ENCODE measurements at regions not wholly inside any gene's neighbourhood (a gene's known extent, or its start where the extent isn't known, plus 50 kb on each side); places are given as distances from the start of the nearest gene placed in this dataset.

DNA sequence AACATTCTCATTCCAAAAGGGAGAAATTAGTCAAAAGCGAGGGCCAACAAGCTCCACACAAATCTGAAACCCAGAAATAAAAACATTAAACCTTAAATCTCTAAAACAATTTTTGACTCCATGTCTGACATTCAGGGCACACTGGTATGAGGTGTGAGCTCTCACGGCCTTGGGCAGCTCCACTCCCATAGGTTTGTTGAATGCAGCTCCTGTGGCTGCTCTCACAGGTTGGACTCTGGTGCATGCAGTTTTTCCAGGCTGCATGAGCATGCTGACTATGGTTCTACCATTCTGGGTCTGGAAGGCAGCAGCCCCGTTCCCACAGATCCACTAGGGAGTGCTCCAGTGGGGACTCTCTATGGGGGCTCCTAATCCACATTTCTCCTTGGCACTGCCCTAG lies 887.1 kb upstream of the GHITM start:
- no peaks in the 10 kb centered on the region for H3K36me3 Mint-ChIP-seq (ENCODE audit: low read depth)
- H3K4me1 Mint-ChIP-seq: no peaks in the 10 kb centered on the region
- DNase-seq: no peak
- H3K9me3 Mint-ChIP-seq: peaks cover 12% of the 10 kb centered on the region
- TF ChIP-seq, protein P1, sequence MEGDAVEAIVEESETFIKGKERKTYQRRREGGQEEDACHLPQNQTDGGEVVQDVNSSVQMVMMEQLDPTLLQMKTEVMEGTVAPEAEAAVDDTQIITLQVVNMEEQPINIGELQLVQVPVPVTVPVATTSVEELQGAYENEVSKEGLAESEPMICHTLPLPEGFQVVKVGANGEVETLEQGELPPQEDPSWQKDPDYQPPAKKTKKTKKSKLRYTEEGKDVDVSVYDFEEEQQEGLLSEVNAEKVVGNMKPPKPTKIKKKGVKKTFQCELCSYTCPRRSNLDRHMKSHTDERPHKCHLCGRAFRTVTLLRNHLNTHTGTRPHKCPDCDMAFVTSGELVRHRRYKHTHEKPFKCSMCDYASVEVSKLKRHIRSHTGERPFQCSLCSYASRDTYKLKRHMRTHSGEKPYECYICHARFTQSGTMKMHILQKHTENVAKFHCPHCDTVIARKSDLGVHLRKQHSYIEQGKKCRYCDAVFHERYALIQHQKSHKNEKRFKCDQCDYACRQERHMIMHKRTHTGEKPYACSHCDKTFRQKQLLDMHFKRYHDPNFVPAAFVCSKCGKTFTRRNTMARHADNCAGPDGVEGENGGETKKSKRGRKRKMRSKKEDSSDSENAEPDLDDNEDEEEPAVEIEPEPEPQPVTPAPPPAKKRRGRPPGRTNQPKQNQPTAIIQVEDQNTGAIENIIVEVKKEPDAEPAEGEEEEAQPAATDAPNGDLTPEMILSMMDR (IDR thresholded peaks at IDR 0.05): no peak
- no peak overlapping the region for H3K4me3 Mint-ChIP-seq
- no peaks in the 10 kb centered on the region for H3K27me3 Mint-ChIP-seq (ENCODE audit: low read depth, poor library complexity)
- H3K27ac Mint-ChIP-seq: no peak overlapping the region

DNA sequence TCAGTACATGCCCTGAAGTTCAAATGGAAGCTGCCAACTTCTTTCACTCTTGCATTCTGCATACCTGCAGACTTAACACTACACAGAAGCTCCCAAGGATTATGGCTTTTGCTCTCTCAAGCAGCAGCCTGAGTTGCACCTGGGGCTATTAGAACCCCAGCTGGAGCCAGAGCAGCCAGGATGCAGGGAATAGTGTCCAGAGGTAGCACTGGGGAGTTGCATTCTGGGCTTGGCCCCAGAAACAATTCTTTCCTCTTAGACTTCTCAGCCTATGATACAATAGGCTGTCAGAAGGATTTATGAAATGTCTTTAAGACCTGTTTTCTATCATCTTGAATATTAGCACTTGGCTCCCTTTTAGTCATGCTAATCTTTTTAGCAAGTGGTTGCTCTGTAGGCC lies 886.7 kb upstream of the GHITM start:
- H3K27me3 Mint-ChIP-seq (ENCODE audit: low read depth, poor library complexity): no peaks in the 10 kb centered on the region
- no peaks in the 10 kb centered on the region for H3K36me3 Mint-ChIP-seq (ENCODE audit: low read depth)
- no peak overlapping the region for H3K4me3 Mint-ChIP-seq
- no peaks in the 10 kb centered on the region for H3K4me1 Mint-ChIP-seq
- H3K27ac Mint-ChIP-seq: no peak overlapping the region
- TF ChIP-seq, protein P1 (IDR thresholded peaks at IDR 0.05): no peak
- peaks cover 12% of the 10 kb centered on the region for H3K9me3 Mint-ChIP-seq
- DNase-seq: no peak

DNA sequence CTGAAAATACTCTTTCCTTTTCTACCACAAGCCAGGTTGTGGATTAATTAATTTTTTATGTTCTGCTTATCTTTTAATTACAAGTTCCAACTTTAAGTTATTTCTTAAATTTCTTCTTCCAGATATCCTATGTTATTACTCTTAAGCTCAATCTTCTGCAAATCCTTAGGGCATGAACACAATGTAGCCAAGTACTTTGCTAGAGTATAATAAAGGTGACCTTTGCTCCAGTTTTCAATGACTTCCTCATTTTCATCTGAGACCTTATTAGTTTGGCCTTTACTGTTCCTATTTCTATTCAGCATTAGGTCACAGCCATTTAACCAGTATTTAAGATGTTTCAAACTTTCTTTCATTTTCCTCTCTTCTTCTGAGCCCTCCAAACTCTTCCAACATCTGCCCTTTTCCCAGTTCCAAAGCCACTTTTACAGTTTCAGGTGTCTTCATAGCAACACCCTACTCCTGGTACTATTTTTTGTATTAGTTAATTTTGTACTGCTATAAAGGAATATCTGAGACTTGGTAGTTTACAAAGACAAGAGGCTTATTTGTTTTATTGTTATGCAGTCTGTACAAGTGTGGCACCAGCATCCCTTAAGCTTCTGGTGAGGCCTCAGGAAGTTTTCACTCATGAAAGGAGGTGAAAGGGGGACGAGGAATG lies 886.2 kb upstream of the GHITM start:
- H3K4me1 Mint-ChIP-seq: no peaks in the 10 kb centered on the region
- no peaks in the 10 kb centered on the region for H3K27me3 Mint-ChIP-seq (ENCODE audit: low read depth, poor library complexity)
- H3K9me3 Mint-ChIP-seq: peaks cover 12% of the 10 kb centered on the region
- no peaks in the 10 kb centered on the region for H3K36me3 Mint-ChIP-seq (ENCODE audit: low read depth)
- no peak overlapping the region for H3K4me3 Mint-ChIP-seq
- DNase-seq: no peak
- no peak overlapping the region for H3K27ac Mint-ChIP-seq
- TF ChIP-seq, protein P1 (IDR thresholded peaks at IDR 0.05): no peak

DNA sequence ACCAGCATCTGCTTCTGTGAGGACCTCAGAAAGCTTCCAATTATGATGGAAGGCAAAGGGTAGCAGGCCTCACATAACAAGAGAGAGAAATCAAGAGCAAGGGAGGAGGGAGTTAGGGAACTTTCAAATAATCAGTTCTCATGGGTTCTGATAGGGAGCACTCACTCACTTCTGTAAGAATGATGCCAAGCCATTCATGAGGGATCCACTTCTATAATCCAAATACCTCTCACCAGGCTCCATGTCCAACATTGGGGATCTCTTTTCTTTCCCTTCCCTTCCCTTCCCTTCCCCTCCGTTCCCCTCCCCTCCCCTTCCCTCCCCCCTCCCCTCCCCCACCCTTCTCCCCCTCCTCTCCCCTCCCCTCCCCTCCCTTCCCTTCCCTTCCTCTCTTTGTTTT lies 884.6 kb upstream of the GHITM start:
- Mint-ChIP-seq H3K4me1 (no peaks in the 10 kb centered on the region), H3K9me3 (peaks cover 12% of the 10 kb centered on the region), H3K27ac (no peak overlapping the region), H3K36me3 (ENCODE audit: low read depth) (no peaks in the 10 kb centered on the region), H3K4me3 (no peak overlapping the region), H3K27me3 (ENCODE audit: low read depth, poor library complexity) (no peaks in the 10 kb centered on the region)
- no peak for DNase-seq
- TF ChIP-seq, protein P1 (IDR thresholded peaks at IDR 0.05): no peak

DNA sequence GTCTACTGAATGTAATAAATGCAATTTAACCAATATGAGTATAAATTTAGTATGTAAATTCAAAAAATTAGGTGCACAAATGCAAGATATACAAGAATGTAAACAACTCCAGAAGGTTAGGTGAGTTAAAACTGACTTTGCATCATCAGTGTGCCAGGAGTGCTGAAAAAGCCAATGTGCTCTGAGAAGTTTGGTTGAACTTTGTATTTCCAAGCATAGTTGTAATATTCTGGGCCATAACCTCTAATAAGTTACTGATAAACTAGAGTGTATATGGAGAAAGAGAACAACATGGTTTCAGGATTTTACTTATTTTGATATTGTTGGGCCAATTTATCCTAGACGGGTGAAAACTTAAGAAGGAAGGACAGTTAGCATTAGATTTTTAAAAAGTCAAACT lies 876.9 kb upstream of the GHITM start:
- Mint-ChIP-seq H3K9me3 (peaks cover 8% of the 10 kb centered on the region), H3K27ac (no peak overlapping the region), H3K4me1 (no peaks in the 10 kb centered on the region), H3K27me3 (ENCODE audit: low read depth, poor library complexity) (no peaks in the 10 kb centered on the region), H3K36me3 (ENCODE audit: low read depth) (no peaks in the 10 kb centered on the region), H3K4me3 (no peak overlapping the region)
- TF ChIP-seq, protein P1 (IDR thresholded peaks at IDR 0.05): no peak
- no peak for DNase-seq
